ENCODE measurements at regions not wholly inside any gene's neighbourhood (a gene's known extent, or its start where the extent isn't known, plus 50 kb on each side); places are given as distances from the start of the nearest gene placed in this dataset.

GRCh38 chr13:104648291-104648690 is 1582.1 kb upstream of the SLC10A2 start:
- TF ChIP-seq YY1 (IDR thresholded peaks at IDR 0.05; ENCODE audit: insufficient read depth, insufficient read length) (no peak), ZNF274 (IDR thresholded peaks at IDR 0.05; ENCODE audit: low read depth, low read length) (no peak), SUZ12 (IDR thresholded peaks at IDR 0.05; ENCODE audit: extremely low read depth, insufficient read depth, insufficient read length) (no peak)
